Hepatocyte (in vitro differentiated cells): ENCODE measurements at regions not wholly inside any gene's neighbourhood (a gene's known extent, or its start where the extent isn't known, plus 50 kb on each side); places are given as distances from the start of the nearest gene placed in this dataset.

Experiments used
- EZH2 ChIP-seq: fragments of 200-600 bp; sonication (generic); IDR thresholded peaks from 2 replicates; pipeline ENCODE4 v1.6.1; 2016; ENCODE audit warnings: antibody characterized with exemption, mild to moderate bottlenecking, borderline replicate concordance
- EZH2phosphoT487 ChIP-seq: fragments of 200-600 bp; sonication (generic); IDR thresholded peaks from one replicate; pipeline ENCODE4 v1.6.1; 2018; ENCODE audit warnings: antibody characterized with exemption, mild to moderate bottlenecking, low read depth, moderate library complexity; ENCODE audit not compliant: unreplicated experiment, severe bottlenecking

- TF ChIP-seq EZH2 (no peak), EZH2phosphoT487 (no peak)
Observed at GRCh38 chr14:101031186-101031585, 127.7 kb upstream of the RTL1 start.
